ENCODE measurements at regions not wholly inside any gene's neighbourhood (a gene's known extent, or its start where the extent isn't known, plus 50 kb on each side); places are given as distances from the start of the nearest gene placed in this dataset.
A peak's percentile ranks its signal among the peaks of the same experiment; 100 is the strongest.

DNA sequence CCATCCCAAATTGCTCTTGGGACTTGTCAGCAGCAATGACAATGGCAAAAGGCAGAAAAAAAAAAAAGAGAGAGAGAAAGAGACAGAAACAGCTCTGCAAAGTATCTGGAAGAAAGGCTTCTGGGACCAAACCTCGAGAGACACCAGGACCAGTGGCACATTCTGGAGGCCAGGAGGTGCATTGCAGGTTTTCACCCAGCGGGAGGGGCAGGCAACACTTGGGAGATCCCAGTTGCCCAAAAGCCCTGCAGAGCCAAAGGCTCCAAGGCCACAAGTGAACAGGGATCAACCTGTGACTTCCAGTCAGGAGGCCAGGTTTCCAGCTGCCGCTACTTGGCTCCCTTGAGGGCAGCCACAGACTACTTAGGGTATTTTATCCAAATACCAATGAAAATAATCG, 110.8 kb upstream of the CDH5 start:
- POLR2A ChIA-PET: no interaction called here
- Mint-ChIP-seq H3K36me3 (no peaks in the 10 kb centered on the region), H3K27ac (no peak overlapping the region), H3K9me3 (peaks cover 0 to 2% (median 0%) of the 10 kb centered on the region in 11 donors), H3K27me3 (peaks cover 0 to 27% (median 8%) of the 10 kb centered on the region in 5 donors), H3K4me1 (no peaks in the 10 kb centered on the region), H3K4me3 (no peak overlapping the region)
- H3K27me3 ChIP-seq (ENCODE audit: control insufficient read depth in 2 of 2, insufficient read depth in 2 of 2, low read length in 2 of 2): no peaks in the 10 kb centered on the region
- intact Hi-C loops (cut with micrococcal nuclease): no loop called here
- H3K9me3 ChIP-seq (ENCODE audit: control insufficient read depth in 2 of 3, low read length in 3 of 3): no peaks in the 10 kb centered on the region
- ATAC-seq (no peak), DNase-seq (no peak)
- H3K4me3 ChIP-seq (ENCODE audit: low read length): no peak overlapping the region
- H3K27ac ChIP-seq (ENCODE audit: low read depth, low read length): no peak overlapping the region
- CTCF ChIA-PET: no interaction called here
- no peaks in the 10 kb centered on the region for H3K36me3 ChIP-seq (ENCODE audit: control insufficient read depth in 2 of 3, insufficient read depth in 3 of 3, low read length in 3 of 3)
- H3K4me1 ChIP-seq (ENCODE audit: control insufficient read depth in 2 of 2, insufficient read depth in 2 of 2, low read length in 2 of 2): no peaks in the 10 kb centered on the region

DNA sequence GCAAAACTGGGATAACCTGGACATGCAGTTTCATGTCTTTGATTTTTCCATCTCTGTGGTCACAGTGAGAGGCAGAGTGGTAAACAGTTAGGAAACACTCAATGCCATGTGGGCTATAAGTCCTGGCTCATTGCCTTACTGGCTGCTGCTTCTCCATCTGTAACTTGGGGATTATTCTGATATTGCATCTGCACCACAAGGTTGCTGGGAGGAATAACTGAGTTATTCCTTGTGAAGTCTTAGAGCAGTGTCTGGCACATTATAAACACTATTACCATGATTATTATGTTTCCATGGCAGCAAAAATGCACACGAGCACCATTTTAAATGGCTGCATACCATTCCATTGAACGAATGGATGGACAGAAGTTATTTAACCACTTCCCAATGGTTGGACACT, 111.7 kb upstream of the CDH5 start:
- ChIA-PET CTCF (no interaction called here), POLR2A (no interaction called here)
- Histone ChIP-seq H3K36me3 (ENCODE audit: control insufficient read depth in 2 of 3, insufficient read depth in 3 of 3, low read length in 3 of 3) (no peaks in the 10 kb centered on the region), H3K27me3 (ENCODE audit: control insufficient read depth in 2 of 2, insufficient read depth in 2 of 2, low read length in 2 of 2) (no peaks in the 10 kb centered on the region), H3K4me1 (ENCODE audit: control insufficient read depth in 2 of 2, insufficient read depth in 2 of 2, low read length in 2 of 2) (no peaks in the 10 kb centered on the region), H3K27ac (ENCODE audit: low read depth, low read length) (no peak overlapping the region), H3K4me3 (ENCODE audit: low read length) (no peak overlapping the region), H3K9me3 (ENCODE audit: control insufficient read depth in 2 of 3, low read length in 3 of 3) (no peaks in the 10 kb centered on the region)
- no peak for ATAC-seq
- no peak overlapping the region for H3K4me3 Mint-ChIP-seq
- intact Hi-C loops (cut with micrococcal nuclease): no loop called here
- no peak for DNase-seq
- no peaks in the 10 kb centered on the region for H3K36me3 Mint-ChIP-seq
- peaks cover 0 to 2% (median 0%) of the 10 kb centered on the region in 11 donors for H3K9me3 Mint-ChIP-seq
- no peak overlapping the region for H3K27ac Mint-ChIP-seq
- H3K4me1 Mint-ChIP-seq: no peaks in the 10 kb centered on the region
- peaks cover 0 to 27% (median 10%) of the 10 kb centered on the region in 5 donors for H3K27me3 Mint-ChIP-seq

DNA sequence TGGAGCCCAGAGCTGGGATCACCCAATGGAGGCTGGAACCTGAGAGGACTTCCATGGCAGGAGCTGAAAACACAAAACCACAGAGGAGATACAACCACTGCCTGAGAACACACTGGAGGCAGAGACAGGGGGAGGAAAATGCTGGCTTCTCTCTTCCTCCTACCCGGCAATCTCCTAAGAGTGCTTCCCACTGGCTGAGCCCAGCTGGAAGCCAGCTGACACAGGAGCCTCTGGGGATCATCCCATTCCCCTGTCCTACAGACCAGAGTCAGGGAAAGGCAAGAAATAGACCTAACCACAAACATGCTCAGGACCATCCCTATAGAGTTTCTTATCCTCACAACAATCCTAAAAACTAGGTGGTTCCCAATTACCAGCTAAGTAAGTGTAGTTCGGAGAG, 112.4 kb upstream of the CDH5 start:
- DNase-seq: no peak
- ATAC-seq: no peak

DNA sequence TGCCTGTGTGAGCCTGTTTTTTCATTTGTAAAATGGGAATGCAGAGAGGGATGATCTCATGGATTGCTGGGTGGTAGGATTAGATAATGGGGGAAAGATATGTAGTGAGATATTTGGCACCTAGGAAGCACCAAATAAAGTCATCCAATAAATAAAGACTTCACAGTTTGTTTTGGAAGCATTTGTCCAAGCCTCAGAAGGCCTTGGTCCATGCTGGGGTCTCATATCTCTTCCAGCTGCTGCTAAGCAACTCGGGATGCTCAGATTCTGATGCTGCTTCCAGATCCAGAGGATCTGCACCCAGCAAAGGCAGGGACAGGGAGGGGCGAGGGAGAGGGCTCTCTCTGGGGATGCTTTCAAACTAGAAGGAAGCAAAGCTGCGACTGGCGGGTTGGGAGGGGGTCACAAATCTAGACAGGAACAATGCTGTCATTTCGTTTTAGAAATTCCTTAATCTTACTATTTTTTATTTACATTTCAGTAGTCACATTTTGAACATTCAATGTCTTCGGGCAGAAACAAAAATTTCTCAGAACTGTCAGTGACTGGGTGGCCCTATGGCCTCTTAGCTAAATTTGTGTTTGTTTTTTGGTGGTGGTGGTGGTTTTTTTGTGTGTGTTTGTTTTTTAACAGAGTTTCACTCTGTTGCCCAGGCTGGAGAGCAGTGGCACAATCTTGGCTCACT, 114.9 kb upstream of the CDH5 start:
- CTCF ChIA-PET: interaction anchor here (0.7 kb wide), 1 partner anchor 248 kb away, joined by 3 read pairs; no protein-coding TSS in a partner anchor
- peaks cover 0 to 27% (median 12%) of the 10 kb centered on the region in 5 donors for H3K27me3 Mint-ChIP-seq
- DNase-seq: no peak
- Histone ChIP-seq H3K4me1 (ENCODE audit: control insufficient read depth in 2 of 2, insufficient read depth in 2 of 2, low read length in 2 of 2) (no peaks in the 10 kb centered on the region), H3K9me3 (ENCODE audit: control insufficient read depth in 2 of 3, low read length in 3 of 3) (no peaks in the 10 kb centered on the region), H3K27me3 (ENCODE audit: control insufficient read depth in 2 of 2, insufficient read depth in 2 of 2, low read length in 2 of 2) (no peaks in the 10 kb centered on the region), H3K36me3 (ENCODE audit: control insufficient read depth in 2 of 3, insufficient read depth in 3 of 3, low read length in 3 of 3) (no peaks in the 10 kb centered on the region), H3K4me3 (ENCODE audit: low read length) (no peak overlapping the region), H3K27ac (ENCODE audit: low read depth, low read length) (no peak overlapping the region)
- H3K4me1 Mint-ChIP-seq: no peaks in the 10 kb centered on the region
- H3K27ac Mint-ChIP-seq: no peak overlapping the region
- peaks cover 0 to 2% (median 0%) of the 10 kb centered on the region in 11 donors for H3K9me3 Mint-ChIP-seq
- no peaks in the 10 kb centered on the region for H3K36me3 Mint-ChIP-seq
- POLR2A ChIA-PET: no interaction called here
- no peak for ATAC-seq
- intact Hi-C loops (cut with micrococcal nuclease): no loop called here
- no peak overlapping the region for H3K4me3 Mint-ChIP-seq

More for the DNA sequence above, 112.4 kb upstream of the CDH5 start:
- Mint-ChIP-seq H3K4me1 (no peaks in the 10 kb centered on the region), H3K36me3 (no peaks in the 10 kb centered on the region), H3K27ac (no peak overlapping the region), H3K9me3 (peaks cover 0 to 2% (median 0%) of the 10 kb centered on the region in 11 donors), H3K4me3 (no peak overlapping the region), H3K27me3 (peaks cover 0 to 27% (median 15%) of the 10 kb centered on the region in 5 donors)
- H3K4me1 ChIP-seq (ENCODE audit: control insufficient read depth in 2 of 2, insufficient read depth in 2 of 2, low read length in 2 of 2): no peaks in the 10 kb centered on the region
- no peak overlapping the region for H3K4me3 ChIP-seq (ENCODE audit: low read length)
- intact Hi-C loops (cut with micrococcal nuclease): no loop called here
- ChIA-PET CTCF (no interaction called here), POLR2A (no interaction called here)
- H3K27me3 ChIP-seq (ENCODE audit: control insufficient read depth in 2 of 2, insufficient read depth in 2 of 2, low read length in 2 of 2): no peaks in the 10 kb centered on the region
- no peaks in the 10 kb centered on the region for H3K9me3 ChIP-seq (ENCODE audit: control insufficient read depth in 2 of 3, low read length in 3 of 3)
- no peak overlapping the region for H3K27ac ChIP-seq (ENCODE audit: low read depth, low read length)
- H3K36me3 ChIP-seq (ENCODE audit: control insufficient read depth in 2 of 3, insufficient read depth in 3 of 3, low read length in 3 of 3): no peaks in the 10 kb centered on the region

DNA sequence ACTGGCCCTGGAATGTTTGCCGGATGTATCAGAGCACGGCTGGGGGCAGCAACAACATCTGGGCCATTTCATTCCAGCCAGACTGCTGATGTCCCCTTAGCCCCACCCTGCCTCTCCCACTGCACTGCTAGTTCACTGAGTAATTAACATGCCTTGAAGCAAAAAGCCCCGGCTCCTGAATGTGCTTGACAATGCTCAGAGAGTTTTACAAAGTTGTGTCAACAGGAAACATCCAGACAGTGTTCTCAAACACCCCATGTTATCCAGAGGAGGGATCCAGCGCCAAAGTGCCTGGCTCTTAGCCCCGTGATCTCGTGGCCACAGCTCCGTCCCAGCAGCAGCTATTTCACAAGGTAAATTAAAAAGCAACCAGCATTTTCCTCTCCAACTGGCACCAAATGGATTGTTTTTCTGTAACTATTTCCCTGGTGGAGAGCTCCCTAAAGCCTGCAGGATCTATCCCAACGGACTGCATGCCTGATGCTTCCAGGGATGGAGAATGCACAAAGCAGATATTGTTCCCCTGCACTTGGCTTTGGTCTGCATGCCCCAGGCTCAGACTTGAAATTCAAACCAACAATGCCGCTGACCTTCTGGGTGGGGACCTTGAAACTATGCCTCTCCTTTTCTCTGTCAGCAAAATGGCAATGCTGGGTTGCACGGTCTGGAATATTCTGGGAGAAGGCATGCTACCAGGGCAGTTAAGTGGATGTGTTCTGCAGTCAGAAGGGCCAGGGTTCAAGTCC, 115.6 kb upstream of the CDH5 start:
- peaks cover 0 to 27% (median 12%) of the 10 kb centered on the region in 5 donors for H3K27me3 Mint-ChIP-seq
- H3K36me3 Mint-ChIP-seq: no peaks in the 10 kb centered on the region
- ATAC-seq (no peak), DNase-seq (no peak)
- H3K27ac Mint-ChIP-seq: no peak overlapping the region
- H3K9me3 Mint-ChIP-seq: peaks cover 0 to 2% (median 0%) of the 10 kb centered on the region in 11 donors
- Histone ChIP-seq H3K36me3 (ENCODE audit: control insufficient read depth in 2 of 3, insufficient read depth in 3 of 3, low read length in 3 of 3) (no peaks in the 10 kb centered on the region), H3K9me3 (ENCODE audit: control insufficient read depth in 2 of 3, low read length in 3 of 3) (no peaks in the 10 kb centered on the region), H3K27ac (ENCODE audit: low read depth, low read length) (no peak overlapping the region), H3K27me3 (ENCODE audit: control insufficient read depth in 2 of 2, insufficient read depth in 2 of 2, low read length in 2 of 2) (no peaks in the 10 kb centered on the region), H3K4me3 (ENCODE audit: low read length) (no peak overlapping the region), H3K4me1 (ENCODE audit: control insufficient read depth in 2 of 2, insufficient read depth in 2 of 2, low read length in 2 of 2) (no peaks in the 10 kb centered on the region)
- CTCF ChIA-PET: no interaction called here
- no peaks in the 10 kb centered on the region for H3K4me1 Mint-ChIP-seq
- POLR2A ChIA-PET: no interaction called here
- no peak overlapping the region for H3K4me3 Mint-ChIP-seq
- intact Hi-C loops (cut with micrococcal nuclease): no loop called here

DNA sequence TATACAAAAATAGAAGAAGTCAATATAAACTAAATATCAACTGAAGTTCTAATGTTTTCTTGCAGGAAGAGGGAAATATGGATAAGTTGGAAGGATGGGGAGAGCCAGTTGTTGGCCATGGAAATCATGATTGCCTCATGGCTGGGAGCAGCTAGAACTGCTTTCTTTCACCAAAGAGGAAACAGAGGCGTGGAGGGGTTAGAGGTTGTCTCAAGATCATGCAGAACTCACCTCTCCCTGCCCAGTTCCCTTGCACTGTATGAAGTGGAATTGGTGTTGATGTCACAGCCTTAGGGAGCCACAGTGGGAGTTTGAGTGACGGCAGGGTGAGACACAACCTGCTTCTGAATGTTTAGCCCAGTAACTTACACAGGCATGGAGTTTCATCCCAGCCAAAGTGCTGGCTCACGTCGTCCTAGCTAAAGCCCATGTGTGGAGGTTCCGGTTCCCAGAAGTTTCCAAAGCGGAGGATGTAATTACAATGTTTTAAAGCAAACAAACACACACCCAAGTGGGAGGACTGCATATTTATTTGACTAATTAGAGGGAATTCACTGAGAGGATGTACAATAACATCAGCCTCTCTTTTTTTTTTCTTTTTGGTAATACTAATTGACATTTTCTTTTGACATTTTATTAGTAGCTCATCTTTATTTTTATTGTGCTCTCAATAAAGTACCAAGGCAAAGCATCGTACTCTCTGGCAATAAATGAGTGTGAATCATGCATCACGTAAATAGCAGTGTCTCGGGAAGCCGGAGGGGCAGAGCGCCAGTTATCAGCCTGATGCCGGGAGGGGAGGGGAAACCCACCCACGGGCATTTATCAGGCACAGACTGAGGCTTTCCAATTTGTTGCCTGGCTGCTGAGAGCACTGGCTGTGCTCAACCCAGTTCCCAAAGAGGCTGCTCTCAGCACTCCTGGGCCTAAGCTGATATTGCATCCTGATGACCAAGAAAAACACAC, 118.7 kb upstream of the CDH5 start:
- H3K4me3 Mint-ChIP-seq: no peak overlapping the region
- Histone ChIP-seq H3K27ac (ENCODE audit: low read depth, low read length) (no peak overlapping the region), H3K36me3 (ENCODE audit: control insufficient read depth in 2 of 3, insufficient read depth in 3 of 3, low read length in 3 of 3) (no peaks in the 10 kb centered on the region), H3K4me1 (ENCODE audit: control insufficient read depth in 2 of 2, insufficient read depth in 2 of 2, low read length in 2 of 2) (no peaks in the 10 kb centered on the region), H3K27me3 (ENCODE audit: control insufficient read depth in 2 of 2, insufficient read depth in 2 of 2, low read length in 2 of 2) (no peaks in the 10 kb centered on the region), H3K4me3 (ENCODE audit: low read length) (no peak overlapping the region), H3K9me3 (ENCODE audit: control insufficient read depth in 2 of 3, low read length in 3 of 3) (no peaks in the 10 kb centered on the region)
- POLR2A ChIA-PET: no interaction called here
- no peak for ATAC-seq
- no peaks in the 10 kb centered on the region for H3K36me3 Mint-ChIP-seq
- H3K27ac Mint-ChIP-seq: peak overlapping the region in 1 of 9 donors; percentile 47
- CTCF ChIA-PET: no interaction called here
- no peaks in the 10 kb centered on the region for H3K4me1 Mint-ChIP-seq
- no peak for DNase-seq
- intact Hi-C loops (cut with micrococcal nuclease): no loop called here
- peaks cover 0 to 23% (median 16%) of the 10 kb centered on the region in 5 donors for H3K27me3 Mint-ChIP-seq
- peaks cover 0 to 5% (median 0%) of the 10 kb centered on the region in 11 donors for H3K9me3 Mint-ChIP-seq

All from naive thymus-derived CD4-positive, alpha-beta T cell (primary cell).